HepG2 (cell line): ENCODE measurements at regions not wholly inside any gene's neighbourhood (a gene's known extent, or its start where the extent isn't known, plus 50 kb on each side); places are given as distances from the start of the nearest gene placed in this dataset.

ENCODE experiments used
- CHD2 ChIP-seq: IDR thresholded peaks from 2 replicates; pipeline ENCODE4 v1.6.1; 2011; ENCODE audit warnings: low read depth, low read length, improper control_type of control experiment
- CREM ChIP-seq, 2 experiments: sonication (generic) in 1 of 2; formaldehyde crosslinking in 1 of 2; IDR thresholded peaks; 2 replicates each; pipeline versions ENCODE4 v1.4.0 to v1.6.1; 2016 to 2020; ENCODE audit warnings: antibody characterized with exemption in 1 of 2, mild to moderate bottlenecking in 1 of 2, missing genetic modification reagents in 1 of 2
- EZH2 ChIP-seq: conservative IDR thresholded peaks from 2 replicates; pipeline ENCODE4 v1.6.1; 2012; ENCODE audit warnings: mild to moderate bottlenecking, low read depth, low read length, moderate library complexity
- HCFC1 ChIP-seq: fragments of 150-350 bp; IDR thresholded peaks from 2 replicates; pipeline ENCODE4 v1.6.1; 2014; ENCODE audit warnings: low read depth, low read length
- HOXA7 ChIP-seq: sonication (generic); formaldehyde crosslinking; IDR thresholded peaks from 2 replicates; pipeline ENCODE4 v1.8.1; 2022; ENCODE audit warnings: mild to moderate bottlenecking, missing genetic modification reagents, moderate library complexity
- KLF16 ChIP-seq, 2 experiments: sonication (generic) in 1 of 2; formaldehyde crosslinking in 1 of 2; IDR thresholded peaks; 2 replicates each; pipeline versions ENCODE4 v1.6.1 to v1.8.0; 2016 to 2023; ENCODE audit warnings: missing genetic modification reagents in 2 of 2, missing compliant biosample characterization in 1 of 2
- SPEN ChIP-seq: sonication (generic); formaldehyde crosslinking; IDR thresholded peaks from 2 replicates; pipeline ENCODE4 v1.5.1; 2020; ENCODE audit warnings: low read depth, mild to moderate bottlenecking, missing genetic modification reagents
- ZNF441 ChIP-seq: sonication (generic); formaldehyde crosslinking; IDR thresholded peaks from 2 replicates; pipeline ENCODE4 v1.7.0; 2021; ENCODE audit warnings: missing genetic modification reagents, borderline replicate concordance
- ZNF543 ChIP-seq: sonication (generic); formaldehyde crosslinking; IDR thresholded peaks from 2 replicates; pipeline ENCODE4 v1.4.0; 2020; ENCODE audit warnings: mild to moderate bottlenecking, missing genetic modification reagents
- ZNF720 ChIP-seq: sonication (generic); formaldehyde crosslinking; IDR thresholded peaks from 2 replicates; pipeline ENCODE4 v1.4.0; 2020; ENCODE audit warnings: missing genetic modification reagents
- ZNF83 ChIP-seq: sonication (generic); formaldehyde crosslinking; IDR thresholded peaks from 2 replicates; pipeline ENCODE4 v1.4.0; 2020; ENCODE audit warnings: missing genetic modification reagents, mild to moderate bottlenecking, borderline replicate concordance
- TF ChIP-seq, protein P1 (sequence below): sonication (generic); formaldehyde crosslinking; IDR thresholded peaks from 2 replicates; pipeline ENCODE4 v1.9.0; 2022; ENCODE audit warnings: low read depth, missing genetic modification reagents
- TF ChIP-seq, protein P2 (sequence below): sonication (generic); formaldehyde crosslinking; IDR thresholded peaks from 2 replicates; pipeline ENCODE4 v1.5.0; 2020; ENCODE audit warnings: mild to moderate bottlenecking, missing genetic modification reagents, moderate library complexity

DNA sequence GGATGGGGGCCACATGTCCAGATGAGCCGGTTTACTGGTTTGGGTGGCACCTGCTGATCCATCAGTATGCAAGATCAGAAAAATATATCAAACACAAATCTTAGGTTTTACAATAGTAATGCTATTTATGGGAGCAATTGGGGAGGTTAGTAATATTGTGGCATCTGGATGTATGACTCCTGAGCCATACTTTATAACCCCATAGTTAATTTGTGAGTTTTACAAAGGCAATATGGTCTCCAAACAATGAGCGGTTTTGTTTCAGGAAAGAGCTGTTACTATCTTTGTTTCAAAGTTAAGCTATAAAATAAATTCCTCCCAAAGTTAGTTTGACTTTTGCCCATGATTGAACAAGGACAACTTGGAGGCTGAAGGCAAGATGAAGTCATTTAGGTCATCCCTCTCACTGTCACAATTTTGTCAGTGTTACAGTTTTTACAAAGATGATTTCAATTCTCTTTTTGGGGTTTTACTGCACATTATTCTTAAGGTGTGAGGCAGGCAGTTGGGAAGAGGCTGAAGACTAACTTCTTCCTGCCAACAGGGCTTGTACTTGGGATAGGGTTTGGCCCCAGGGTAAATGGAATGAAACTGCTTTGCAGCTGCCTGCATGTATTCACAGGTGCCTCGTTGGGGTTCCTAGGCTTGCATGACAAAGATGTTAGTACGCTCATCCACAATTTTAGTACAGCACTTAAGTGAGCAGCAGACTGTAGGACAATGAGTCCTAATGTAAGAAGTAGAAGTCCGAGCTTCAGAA is 296.6 kb upstream of the NDN start:
- TF ChIP-seq SPEN (CRISPR knock-in tag) (no peak), HCFC1 (no peak), EZH2 (no peak), CHD2 (no peak), KLF16 (CRISPR knock-in tag; IDR thresholded peaks at IDR 0.05) (no peak), ZNF543 (CRISPR knock-in tag) (no peak), ZNF441 (CRISPR knock-in tag) (no peak), ZNF83 (CRISPR knock-in tag) (no peak), ZNF720 (CRISPR knock-in tag) (no peak), CREM (IDR thresholded peaks at IDR 0.05) (no peak), CREM (CRISPR knock-in tag; IDR thresholded peaks at IDR 0.05) (no peak), HOXA7 (CRISPR knock-in tag) (no peak)
- TF ChIP-seq, protein P1, sequence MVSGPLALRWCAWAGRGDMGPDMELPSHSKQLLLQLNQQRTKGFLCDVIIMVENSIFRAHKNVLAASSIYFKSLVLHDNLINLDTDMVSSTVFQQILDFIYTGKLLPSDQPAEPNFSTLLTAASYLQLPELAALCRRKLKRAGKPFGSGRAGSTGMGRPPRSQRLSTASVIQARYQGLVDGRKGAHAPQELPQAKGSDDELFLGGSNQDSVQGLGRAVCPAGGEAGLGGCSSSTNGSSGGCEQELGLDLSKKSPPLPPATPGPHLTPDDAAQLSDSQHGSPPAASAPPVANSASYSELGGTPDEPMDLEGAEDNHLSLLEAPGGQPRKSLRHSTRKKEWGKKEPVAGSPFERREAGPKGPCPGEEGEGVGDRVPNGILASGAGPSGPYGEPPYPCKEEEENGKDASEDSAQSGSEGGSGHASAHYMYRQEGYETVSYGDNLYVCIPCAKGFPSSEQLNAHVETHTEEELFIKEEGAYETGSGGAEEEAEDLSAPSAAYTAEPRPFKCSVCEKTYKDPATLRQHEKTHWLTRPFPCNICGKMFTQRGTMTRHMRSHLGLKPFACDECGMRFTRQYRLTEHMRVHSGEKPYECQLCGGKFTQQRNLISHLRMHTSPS (CRISPR knock-in tag): no peak
- TF ChIP-seq, protein P2, sequence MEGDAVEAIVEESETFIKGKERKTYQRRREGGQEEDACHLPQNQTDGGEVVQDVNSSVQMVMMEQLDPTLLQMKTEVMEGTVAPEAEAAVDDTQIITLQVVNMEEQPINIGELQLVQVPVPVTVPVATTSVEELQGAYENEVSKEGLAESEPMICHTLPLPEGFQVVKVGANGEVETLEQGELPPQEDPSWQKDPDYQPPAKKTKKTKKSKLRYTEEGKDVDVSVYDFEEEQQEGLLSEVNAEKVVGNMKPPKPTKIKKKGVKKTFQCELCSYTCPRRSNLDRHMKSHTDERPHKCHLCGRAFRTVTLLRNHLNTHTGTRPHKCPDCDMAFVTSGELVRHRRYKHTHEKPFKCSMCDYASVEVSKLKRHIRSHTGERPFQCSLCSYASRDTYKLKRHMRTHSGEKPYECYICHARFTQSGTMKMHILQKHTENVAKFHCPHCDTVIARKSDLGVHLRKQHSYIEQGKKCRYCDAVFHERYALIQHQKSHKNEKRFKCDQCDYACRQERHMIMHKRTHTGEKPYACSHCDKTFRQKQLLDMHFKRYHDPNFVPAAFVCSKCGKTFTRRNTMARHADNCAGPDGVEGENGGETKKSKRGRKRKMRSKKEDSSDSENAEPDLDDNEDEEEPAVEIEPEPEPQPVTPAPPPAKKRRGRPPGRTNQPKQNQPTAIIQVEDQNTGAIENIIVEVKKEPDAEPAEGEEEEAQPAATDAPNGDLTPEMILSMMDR (CRISPR knock-in tag): no peak
